H9 (cell line): ENCODE measurements at regions not wholly inside any gene's neighbourhood (a gene's known extent, or its start where the extent isn't known, plus 50 kb on each side); places are given as distances from the start of the nearest gene placed in this dataset.
"Not testable (repeated sequence)": the region's sequence is repeated elsewhere in the genome, so short reads cannot be mapped to it uniquely, and the experiment has no call there.

Source experiments
- DNase-seq: peaks from one replicate; pipeline ENCODE4 v3.0.0-alpha.2; 2017
- H2AFZ ChIP-seq: one replicate; pipeline ENCODE4 v1.6.1; 2013; ENCODE audit warnings: mild to moderate bottlenecking, low read length, control low read depth, moderate library complexity
- H2AK5ac ChIP-seq: 2 replicates; pipeline ENCODE4 v1.6.1; 2013; ENCODE audit warnings: low read length, control low read depth, mixed read lengths; ENCODE audit not compliant: insufficient read length
- H2BK120ac ChIP-seq: one replicate; pipeline ENCODE4 v1.6.1; 2013; ENCODE audit warnings: low read depth, mild to moderate bottlenecking, low read length, control low read depth, inconsistent platforms; ENCODE audit not compliant: poor library complexity, severe bottlenecking
- H2BK12ac ChIP-seq: 2 replicates; pipeline ENCODE4 v1.6.1; 2013; ENCODE audit warnings: low read length, control low read depth, mixed read lengths, low read depth; ENCODE audit not compliant: insufficient read length
- H2BK15ac ChIP-seq: 2 replicates; pipeline ENCODE4 v1.6.1; 2013; ENCODE audit warnings: low read depth, low read length, control low read depth
- H2BK20ac ChIP-seq: one replicate; pipeline ENCODE4 v1.6.1; 2013; ENCODE audit warnings: low read depth, mild to moderate bottlenecking, low read length, control low read depth, inconsistent platforms; ENCODE audit not compliant: poor library complexity, severe bottlenecking
- H2BK5ac ChIP-seq: 2 replicates; pipeline ENCODE4 v1.6.1; 2013; ENCODE audit warnings: low read length, control low read depth, mixed read lengths; ENCODE audit not compliant: insufficient read length
- H3K14ac ChIP-seq: 2 replicates; pipeline ENCODE4 v1.6.1; 2013; ENCODE audit warnings: low read length, control low read depth; ENCODE audit not compliant: insufficient read depth
- H3K18ac ChIP-seq: 2 replicates; pipeline ENCODE4 v1.6.1; 2013; ENCODE audit warnings: low read depth, mild to moderate bottlenecking, mixed read lengths, low read length, control low read depth; ENCODE audit not compliant: insufficient read length
- H3K23ac ChIP-seq: 2 replicates; pipeline ENCODE4 v1.6.1; 2013; ENCODE audit warnings: low read length, control low read depth, mixed read lengths, low read depth; ENCODE audit not compliant: insufficient read length
- H3K23me2 ChIP-seq: 2 replicates; pipeline ENCODE4 v1.6.1; 2013; ENCODE audit warnings: low read depth, mild to moderate bottlenecking, mixed read lengths, low read length, control low read depth; ENCODE audit not compliant: insufficient read length, poor library complexity, severe bottlenecking
- H3K27ac ChIP-seq: 2 replicates; pipeline ENCODE4 v1.5.1; 2013; ENCODE audit warnings: low read length, control low read depth, mixed read lengths, low read depth; ENCODE audit not compliant: insufficient read length
- H3K27me3 ChIP-seq: 2 replicates; pipeline ENCODE4 v1.6.1; 2013; ENCODE audit warnings: low read length, control low read depth, inconsistent platforms; ENCODE audit not compliant: insufficient read depth
- H3K4ac ChIP-seq: 2 replicates; pipeline ENCODE4 v1.6.1; 2013; ENCODE audit warnings: low read depth, mild to moderate bottlenecking, control low read depth, inconsistent platforms, low read length, moderate library complexity
- H3K4me1 ChIP-seq: 2 replicates; pipeline ENCODE4 v1.6.1; 2013; ENCODE audit warnings: low read length, control low read depth, inconsistent platforms; ENCODE audit not compliant: insufficient read depth
- H3K4me2 ChIP-seq: 2 replicates; pipeline ENCODE4 v1.6.1; 2013; ENCODE audit warnings: low read length, control low read depth, mixed read lengths; ENCODE audit not compliant: insufficient read length, insufficient read depth
- H3K56ac ChIP-seq: 2 replicates; pipeline ENCODE4 v1.6.1; 2013; ENCODE audit warnings: low read depth, mild to moderate bottlenecking, mixed read lengths, low read length, control low read depth; ENCODE audit not compliant: insufficient read length
- H3K79me1 ChIP-seq: 2 replicates; pipeline ENCODE4 v1.6.1; 2013; ENCODE audit warnings: low read depth, mild to moderate bottlenecking, moderate library complexity, low read length, control low read depth, inconsistent platforms; ENCODE audit not compliant: insufficient read depth, poor library complexity, severe bottlenecking
- H3K79me2 ChIP-seq: 2 replicates; pipeline ENCODE4 v1.6.1; 2013; ENCODE audit warnings: low read length, control low read depth, inconsistent platforms; ENCODE audit not compliant: insufficient read depth
- H3K9ac ChIP-seq: 2 replicates; pipeline ENCODE4 v1.6.1; 2013; ENCODE audit warnings: low read length, control low read depth, mixed read lengths; ENCODE audit not compliant: insufficient read length; ENCODE audit errors: extremely low read depth
- H3K9me3 ChIP-seq: one replicate; pipeline ENCODE4 v1.6.1; 2013; ENCODE audit warnings: low read depth, low read length, inconsistent platforms; ENCODE audit not compliant: control insufficient read depth
- H3T11ph ChIP-seq: one replicate; pipeline ENCODE4 v1.6.1; 2013; ENCODE audit warnings: mild to moderate bottlenecking, low read length, control low read depth, inconsistent platforms
- H4K20me1 ChIP-seq: one replicate; pipeline ENCODE4 v1.6.1; 2013; ENCODE audit not compliant: control insufficient read depth, insufficient read length, insufficient read depth
- H4K5ac ChIP-seq: 2 replicates; pipeline ENCODE4 v1.6.1; 2013; ENCODE audit warnings: low read depth, mild to moderate bottlenecking, mixed read lengths, low read length, control low read depth; ENCODE audit not compliant: insufficient read length
- H4K8ac ChIP-seq: replicated peaks from 2 replicates; pipeline ENCODE4 v1.6.1; 2013; ENCODE audit warnings: low read length, control low read depth, mixed read lengths, low read depth; ENCODE audit not compliant: insufficient read length
- H4K91ac ChIP-seq: 2 replicates; pipeline ENCODE4 v1.6.1; 2013; ENCODE audit warnings: low read depth, mild to moderate bottlenecking, moderate library complexity, mixed read lengths, low read length, control low read depth; ENCODE audit not compliant: insufficient read length
- H3K27ac Mint-ChIP-seq, 3 experiments: 2 replicates in 2 of 3; 3 replicates in 1 of 3; pipeline ENCODE4 v1.8.0; 2020 to 2021; ENCODE audit warnings: mixed read lengths in 3 of 3, mild to moderate bottlenecking in 1 of 3, moderate library complexity in 1 of 3
- H3K27me3 Mint-ChIP-seq: 2 replicates; pipeline ENCODE4 v1.8.0; 2021; ENCODE audit warnings: low read depth, mild to moderate bottlenecking, moderate library complexity, mixed read lengths
- H3K36me3 Mint-ChIP-seq, 3 experiments: 2 replicates in 2 of 3; 3 replicates in 1 of 3; pipeline ENCODE4 v1.8.0; 2020 to 2021; ENCODE audit warnings: low read depth in 3 of 3, mixed read lengths in 3 of 3; ENCODE audit not compliant: insufficient read depth in 1 of 3
- H3K4me1 Mint-ChIP-seq, 2 experiments: 2 replicates each; pipeline ENCODE4 v1.8.0; 2020; ENCODE audit warnings: mixed read lengths in 2 of 2
- H3K4me3 Mint-ChIP-seq, 2 experiments: 2 replicates in 1 of 2; 3 replicates in 1 of 2; pipeline ENCODE4 v1.8.0; 2020 to 2021; ENCODE audit warnings: mild to moderate bottlenecking in 2 of 2, mixed read lengths in 2 of 2, moderate library complexity in 1 of 2
- H3K9me3 Mint-ChIP-seq, 2 experiments: 2 replicates in 1 of 2; 3 replicates in 1 of 2; pipeline ENCODE4 v1.8.0; 2020; ENCODE audit warnings: mild to moderate bottlenecking in 2 of 2, mixed read lengths in 2 of 2, moderate library complexity in 1 of 2
- CTCF ChIP-seq: fragments of 200-600 bp; sonication (generic); conservative IDR thresholded peaks from 3 replicates; pipeline ENCODE4 v1.8.0; 2021; ENCODE audit warnings: antibody characterized with exemption, mild to moderate bottlenecking
- WGBS: extraction: QIAGEN DNeasy Blood & Tissue Kit; methylation state at CpG from one replicate; pipeline ENCODE4 v1.1.7; 2013; ENCODE audit warnings: missing lambda C conversion rate, low lambda C conversion rate, mixed read lengths; ENCODE audit not compliant: insufficient read length; ENCODE audit errors: extremely low coverage; 5-methylcytosine and 5-hydroxymethylcytosine counted together

GRCh38 chr5:17374973-17375742, 122.9 kb upstream of the TAF11L2 start:
- Histone ChIP-seq H3T11ph (no peak overlapping the region), H3K27ac (no peak overlapping the region), H3K79me1 (no peaks in the 10 kb centered on the region), H2AFZ (no peak overlapping the region), H2AK5ac (no peak overlapping the region), H3K23ac (no peak overlapping the region), H3K4me1 (peaks cover 9% of the 10 kb centered on the region; the same call in 1 of the 2 replicates), H2BK15ac (no peak overlapping the region), H3K79me2 (no peaks in the 10 kb centered on the region), H4K5ac (no peak overlapping the region), H3K4ac (no peak overlapping the region), H2BK12ac (no peak overlapping the region), H4K20me1 (no peaks in the 10 kb centered on the region), H3K23me2 (no peaks in the 10 kb centered on the region), H3K9ac (no peak overlapping the region), H3K9me3 (no peaks in the 10 kb centered on the region), H3K27me3 (no peaks in the 10 kb centered on the region), H2BK120ac (no peak overlapping the region), H3K4me2 (peak overlapping the region; percentile 34), H3K18ac (no peak overlapping the region), H3K14ac (no peak overlapping the region), H3K56ac (no peak overlapping the region), H4K8ac (no peak overlapping the region), H4K91ac (no peak overlapping the region), H2BK20ac (no peak overlapping the region), H2BK5ac (no peak overlapping the region)
- H3K9me3 Mint-ChIP-seq: peaks cover 0 to 3% of the 10 kb centered on the region in 2 experiments; a peak in 2 of 5 replicates
- no peak for TF ChIP-seq CTCF
- peaks cover 26 to 28% of the 10 kb centered on the region in 2 experiments for H3K4me1 Mint-ChIP-seq
- peaks cover 0 to 2% (median 0%) of the 10 kb centered on the region in 3 experiments; a peak in 2 of 7 replicates for H3K36me3 Mint-ChIP-seq
- H3K27me3 Mint-ChIP-seq: no peaks in the 10 kb centered on the region
- WGBS: no CpG with 5 or more reads among the region's 10 CpGs
- DNase-seq: peak; percentile 76
- H3K4me3 Mint-ChIP-seq: peak overlapping the region; percentile 46 to 64; a peak in 4 of 5 replicates
- H3K27ac Mint-ChIP-seq: peak overlapping the region in 2 of 3 experiments; percentile 96 to 97; a peak in 5 of 7 replicates

- H3K27ac Mint-ChIP-seq, H3K4ac ChIP-seq, H3K23ac ChIP-seq, H4K5ac ChIP-seq, H4K91ac ChIP-seq, H2BK12ac ChIP-seq, H3K23me2 ChIP-seq, DNase-seq, H3K36me3 Mint-ChIP-seq, H3K18ac ChIP-seq, H4K8ac ChIP-seq, H3K9ac ChIP-seq, H3K79me1 ChIP-seq, H2BK5ac ChIP-seq, H3K9me3 Mint-ChIP-seq, H2AFZ ChIP-seq, H4K20me1 ChIP-seq, H3K4me3 Mint-ChIP-seq, H3K14ac ChIP-seq, H2BK20ac ChIP-seq, H3K79me2 ChIP-seq, H3K27ac ChIP-seq, H3K56ac ChIP-seq, H3K4me2 ChIP-seq, H3T11ph ChIP-seq, H3K27me3 Mint-ChIP-seq, H3K27me3 ChIP-seq, H3K9me3 ChIP-seq, H2BK15ac ChIP-seq, H2AK5ac ChIP-seq, H2BK120ac ChIP-seq: not testable (repeated sequence)
- H3K4me1 Mint-ChIP-seq: peaks cover 33 to 36% of the 10 kb centered on the region in 2 experiments
- H3K4me1 ChIP-seq: peaks cover 13% of the 10 kb centered on the region; the same call in 1 of the 2 replicates
- WGBS: no CpG with 5 or more reads among the region's 2 CpGs
Observed at GRCh38 chr5:17375886-17376285, 122.1 kb upstream of the TAF11L2 start.
